PC-3 (cell line): ENCODE measurements at regions not wholly inside any gene's neighbourhood (a gene's known extent, or its start where the extent isn't known, plus 50 kb on each side); places are given as distances from the start of the nearest gene placed in this dataset.

Experiments used
- CTCF ChIP-seq: fragments of 300-600 bp; sonication (generic); conservative IDR thresholded peaks from 2 replicates; pipeline ENCODE4 v1.5.1; 2017; ENCODE audit warnings: antibody characterized with exemption, low read depth, mild to moderate bottlenecking, low read length
- EZH2 ChIP-seq: fragments of 300-600 bp; sonication (generic); IDR thresholded peaks from one replicate; pipeline ENCODE4 v1.6.1; 2017; ENCODE audit warnings: antibody characterized with exemption, mild to moderate bottlenecking, low read length; ENCODE audit not compliant: unreplicated experiment
- EZH2phosphoT487 ChIP-seq: fragments of 300-600 bp; sonication (generic); IDR thresholded peaks from 2 replicates; pipeline ENCODE4 v1.6.1; 2018; ENCODE audit warnings: mild to moderate bottlenecking, antibody characterized with exemption, low read length, borderline replicate concordance

GRCh38 chr6:90439586-90439985, 142.9 kb upstream of the BACH2 start:
- TF ChIP-seq EZH2phosphoT487, result no peak
- no peak for TF ChIP-seq CTCF
- no peak for TF ChIP-seq EZH2
